SK-N-SH treated with all-trans-retinoic acid at 6 μM for 48 hours (cell line): ENCODE measurements at regions not wholly inside any gene's neighbourhood (a gene's known extent, or its start where the extent isn't known, plus 50 kb on each side); places are given as distances from the start of the nearest gene placed in this dataset.

Experiments
- ATAC-seq: fragments of 200-7000 bp; cut with Tn5 transposase; 3 replicates; pipeline ENCODE4 v1.9.1; 2020; ENCODE audit warnings: mild to moderate bottlenecking, moderate library complexity
- ARNTL ChIP-seq: fragments of 450-650 bp; formaldehyde crosslinking; IDR thresholded peaks from 2 replicates; pipeline ENCODE4 v1.5.0; 2020; ENCODE audit warnings: low read depth, mild to moderate bottlenecking, moderate library complexity, borderline replicate concordance
- BACH2 ChIP-seq: fragments of 250-450 bp; sonication (Bioruptor Pico); IDR thresholded peaks from 2 replicates; pipeline ENCODE4 v1.9.0; 2021; ENCODE audit warnings: mild to moderate bottlenecking, borderline replicate concordance
- CREB5 ChIP-seq: fragments of 250-450 bp; sonication (Bioruptor Pico); IDR thresholded peaks from 2 replicates; pipeline ENCODE4 v1.5.1; 2020; ENCODE audit warnings: low read depth, mild to moderate bottlenecking, moderate library complexity
- CSDC2 ChIP-seq: fragments of 250-450 bp; sonication (Bioruptor Pico); IDR thresholded peaks from 2 replicates; pipeline ENCODE4 v1.5.0; 2020; ENCODE audit warnings: mild to moderate bottlenecking, moderate library complexity
- ESRRG ChIP-seq: fragments of 250-450 bp; sonication (Bioruptor Pico); IDR thresholded peaks from 2 replicates; pipeline ENCODE4 v1.6.1; 2021; ENCODE audit warnings: mild to moderate bottlenecking
- GLIS3 ChIP-seq: fragments of 250-450 bp; sonication (Bioruptor Pico); IDR thresholded peaks from 2 replicates; pipeline ENCODE4 v1.5.0; 2020; ENCODE audit warnings: mild to moderate bottlenecking, moderate library complexity
- ISL1 ChIP-seq: fragments of 250-450 bp; sonication (Bioruptor Pico); IDR thresholded peaks from 2 replicates; pipeline ENCODE4 v2.1.2; 2022; ENCODE audit warnings: mild to moderate bottlenecking, moderate library complexity
- OSR1 ChIP-seq: fragments of 250-450 bp; sonication (Bioruptor Pico); IDR thresholded peaks from 2 replicates; pipeline ENCODE4 v1.8.0; 2022; ENCODE audit warnings: moderate library complexity, mild to moderate bottlenecking, inconsistent platforms
- POU6F1 ChIP-seq: fragments of 250-450 bp; sonication (Bioruptor Pico); IDR thresholded peaks from 2 replicates; pipeline ENCODE4 v1.8.0; 2021; ENCODE audit warnings: low read depth, mild to moderate bottlenecking, moderate library complexity, borderline replicate concordance
- PPARA ChIP-seq: fragments of 250-450 bp; sonication (Bioruptor Pico); IDR thresholded peaks from 2 replicates; pipeline ENCODE4 v1.5.0; 2020; ENCODE audit warnings: mild to moderate bottlenecking, borderline replicate concordance
- RARB ChIP-seq: fragments of 250-450 bp; sonication (Bioruptor Pico); IDR thresholded peaks from 2 replicates; pipeline ENCODE4 v1.8.0; 2021; ENCODE audit warnings: mild to moderate bottlenecking, moderate library complexity
- SNAI2 ChIP-seq: fragments of 250-450 bp; sonication (Bioruptor Pico); IDR thresholded peaks from 2 replicates; pipeline ENCODE4 v1.5.0; 2020; ENCODE audit warnings: mild to moderate bottlenecking, moderate library complexity
- TOX ChIP-seq: fragments of 250-450 bp; sonication (Bioruptor Pico); IDR thresholded peaks from 2 replicates; pipeline ENCODE4 v1.8.0; 2021; ENCODE audit warnings: mild to moderate bottlenecking, moderate library complexity, borderline replicate concordance
- TSHZ2 ChIP-seq: fragments of 250-450 bp; sonication (Bioruptor Pico); IDR thresholded peaks from 2 replicates; pipeline ENCODE4 v1.5.0; 2020; ENCODE audit warnings: mild to moderate bottlenecking, moderate library complexity
- ZC3H10 ChIP-seq: fragments of 250-450 bp; sonication (Bioruptor Pico); IDR thresholded peaks from 2 replicates; pipeline ENCODE4 v1.5.1; 2021; ENCODE audit warnings: mild to moderate bottlenecking, moderate library complexity
- ZFP3 ChIP-seq: fragments of 250-450 bp; sonication (Bioruptor Pico); IDR thresholded peaks from 2 replicates; pipeline ENCODE4 v1.5.0; 2020; ENCODE audit warnings: mild to moderate bottlenecking, moderate library complexity
- ZFP30 ChIP-seq: fragments of 450-650 bp; formaldehyde crosslinking; IDR thresholded peaks from 2 replicates; pipeline ENCODE4 v1.5.0; 2022; ENCODE audit warnings: mild to moderate bottlenecking, moderate library complexity
- ZNF70 ChIP-seq: fragments of 450-650 bp; formaldehyde crosslinking; IDR thresholded peaks from 2 replicates; pipeline ENCODE4 v1.5.0; 2020; ENCODE audit warnings: mild to moderate bottlenecking, moderate library complexity
- ZNF8 ChIP-seq: fragments of 450-650 bp; formaldehyde crosslinking; IDR thresholded peaks from 2 replicates; pipeline ENCODE4 v1.5.0; 2020; ENCODE audit warnings: mild to moderate bottlenecking, moderate library complexity

GRCh38 chr20:58072695-58073671, 155.5 kb downstream of the ANKRD60 start (continued):
- no peak for TF ChIP-seq CREB5 (CRISPR knock-in tag)
- no peak for TF ChIP-seq TSHZ2
- TF ChIP-seq OSR1 (CRISPR knock-in tag) = no peak
- no peak for TF ChIP-seq ZC3H10

- no peak for ATAC-seq
Measured at GRCh38 chr20:58071991-58072390, 156.5 kb downstream of the ANKRD60 start.

More at GRCh38 chr20:58071991-58072390, 156.5 kb downstream of the ANKRD60 start:
- no peak for TF ChIP-seq OSR1 (CRISPR knock-in tag)
- no peak for TF ChIP-seq SNAI2 (CRISPR knock-in tag)
- TF ChIP-seq ZFP3 = no peak
- TF ChIP-seq TOX = no peak
- no peak for TF ChIP-seq ZFP30 (CRISPR knock-in tag)
- no peak for TF ChIP-seq RARB
- TF ChIP-seq CSDC2 (CRISPR knock-in tag) = no peak
- TF ChIP-seq ZC3H10 = no peak
- TF ChIP-seq ZNF70 (CRISPR knock-in tag) = no peak
- TF ChIP-seq POU6F1 = no peak
- no peak for TF ChIP-seq ESRRG (CRISPR knock-in tag)
- TF ChIP-seq ISL1 (CRISPR knock-in tag) = no peak
- TF ChIP-seq BACH2 (CRISPR knock-in tag) = no peak
- TF ChIP-seq ARNTL (CRISPR knock-in tag) = no peak
- TF ChIP-seq TSHZ2 = no peak
- no peak for TF ChIP-seq ZNF8 (CRISPR knock-in tag)
- no peak for TF ChIP-seq CREB5 (CRISPR knock-in tag)
- no peak for TF ChIP-seq GLIS3
- no peak for TF ChIP-seq PPARA
